Mesendoderm (in vitro differentiated cells): ENCODE measurements at regions not wholly inside any gene's neighbourhood (a gene's known extent, or its start where the extent isn't known, plus 50 kb on each side); places are given as distances from the start of the nearest gene placed in this dataset.

Source experiments
- DNase-seq: peaks from one replicate; pipeline ENCODE4 v3.0.0; 2013
- H2AK5ac ChIP-seq: 2 replicates; pipeline ENCODE4 v1.6.1; 2013; ENCODE audit warnings: low read length, inconsistent platforms
- H2BK120ac ChIP-seq: 2 replicates; pipeline ENCODE4 v1.6.1; 2013; ENCODE audit warnings: low read depth, mild to moderate bottlenecking, low read length, moderate library complexity, mixed read lengths
- H2BK15ac ChIP-seq: replicated peaks from 2 replicates; pipeline ENCODE4 v1.6.1; 2013; ENCODE audit warnings: low read depth, mild to moderate bottlenecking, moderate library complexity
- H2BK5ac ChIP-seq: 2 replicates; pipeline ENCODE4 v1.6.1; 2013; ENCODE audit warnings: low read length, inconsistent platforms
- H3K18ac ChIP-seq: 2 replicates; pipeline ENCODE4 v1.6.1; 2013; ENCODE audit warnings: mild to moderate bottlenecking, low read length, mixed read lengths
- H3K23ac ChIP-seq: one replicate; pipeline ENCODE4 v1.6.1; 2013; ENCODE audit warnings: low read length
- H3K27ac ChIP-seq: 2 replicates; pipeline ENCODE4 v1.5.1; 2013; ENCODE audit warnings: low read depth, mild to moderate bottlenecking, inconsistent platforms, low read length, moderate library complexity
- H3K27me3 ChIP-seq: 2 replicates; pipeline ENCODE4 v1.6.1; 2013; ENCODE audit warnings: low read length, control low read depth, mild to moderate bottlenecking, inconsistent platforms; ENCODE audit not compliant: insufficient read depth, poor library complexity
- H3K36me3 ChIP-seq: 2 replicates; pipeline ENCODE4 v1.6.1; 2013; ENCODE audit warnings: low read length, inconsistent platforms; ENCODE audit not compliant: control insufficient read depth, insufficient read depth
- H3K4ac ChIP-seq: one replicate; pipeline ENCODE4 v1.6.1; 2013; ENCODE audit warnings: low read depth, mild to moderate bottlenecking, low read length, moderate library complexity
- H3K4me1 ChIP-seq: 2 replicates; pipeline ENCODE4 v1.6.1; 2013; ENCODE audit warnings: low read depth, low read length, inconsistent platforms; ENCODE audit not compliant: control insufficient read depth
- H3K4me2 ChIP-seq: 2 replicates; pipeline ENCODE4 v1.6.1; 2013; ENCODE audit warnings: low read length
- H3K4me3 ChIP-seq: 2 replicates; pipeline ENCODE4 v1.5.1; 2013; ENCODE audit warnings: mild to moderate bottlenecking, low read length
- H3K56ac ChIP-seq: one replicate; pipeline ENCODE4 v1.6.1; 2013; ENCODE audit warnings: low read length
- H3K79me1 ChIP-seq: 2 replicates; pipeline ENCODE4 v1.6.1; 2013; ENCODE audit warnings: low read length, inconsistent platforms
- H3K79me2 ChIP-seq: 2 replicates; pipeline ENCODE4 v1.6.1; 2013; ENCODE audit warnings: mild to moderate bottlenecking, low read length; ENCODE audit not compliant: control insufficient read depth, insufficient read depth
- H3K9ac ChIP-seq: 2 replicates; pipeline ENCODE4 v1.6.1; 2013; ENCODE audit warnings: low read length, inconsistent platforms
- H4K5ac ChIP-seq: one replicate; pipeline ENCODE4 v1.6.1; 2013; ENCODE audit warnings: low read length
- H4K8ac ChIP-seq: one replicate; pipeline ENCODE4 v1.6.1; 2013; ENCODE audit warnings: low read depth, mild to moderate bottlenecking, control low read depth, low read length, moderate library complexity
- WGBS: extraction: QIAGEN DNeasy Blood & Tissue Kit; methylation state at CpG from one replicate; pipeline ENCODE4 v1.1.7; 2013; ENCODE audit warnings: low lambda C conversion rate, missing lambda C conversion rate; ENCODE audit not compliant: insufficient coverage; ENCODE audit errors: extremely low coverage; 5-methylcytosine and 5-hydroxymethylcytosine counted together

DNA sequence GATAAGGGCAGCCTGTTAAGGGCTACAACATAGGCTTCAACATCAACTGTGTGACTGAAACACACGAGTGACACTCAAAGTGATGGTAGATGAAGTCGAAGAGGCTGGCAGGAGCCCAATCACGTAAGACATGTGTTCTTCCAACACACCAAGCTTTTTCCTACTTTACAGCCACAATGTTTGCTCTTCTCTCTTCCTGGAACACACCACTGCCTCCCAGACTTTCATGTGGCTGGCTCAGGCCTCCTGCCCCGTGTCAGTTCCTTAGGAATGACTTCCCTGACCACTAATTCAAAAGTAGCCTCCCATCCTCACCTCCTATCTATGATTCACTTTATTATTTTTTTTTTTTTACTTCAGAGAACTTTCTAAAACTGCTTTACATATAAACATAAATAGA is 209.2 kb downstream of the GPAM start:
- Histone ChIP-seq H3K36me3 (no peaks in the 10 kb centered on the region), H4K8ac (no peak overlapping the region), H3K18ac (no peak overlapping the region), H3K4ac (no peak overlapping the region), H2BK15ac (no peak overlapping the region), H3K27me3 (no peaks in the 10 kb centered on the region), H3K79me1 (no peaks in the 10 kb centered on the region), H2BK5ac (no peak overlapping the region), H3K4me3 (no peak overlapping the region), H2BK120ac (no peak overlapping the region), H3K27ac (no peak overlapping the region), H3K56ac (no peak overlapping the region), H3K79me2 (no peaks in the 10 kb centered on the region), H3K4me2 (no peak overlapping the region), H3K23ac (no peak overlapping the region), H3K9ac (no peak overlapping the region), H4K5ac (no peak overlapping the region), H2AK5ac (no peak overlapping the region), H3K4me1 (no peaks in the 10 kb centered on the region)
- no CpG with 5 or more reads among the region's 4 CpGs for WGBS
- DNase-seq, result no peak

- Histone ChIP-seq H2BK120ac (no peak overlapping the region), H4K5ac (no peak overlapping the region), H3K18ac (no peak overlapping the region), H3K27ac (no peak overlapping the region), H3K79me1 (no peaks in the 10 kb centered on the region), H3K23ac (no peak overlapping the region), H2AK5ac (no peak overlapping the region), H2BK15ac (no peak overlapping the region), H3K27me3 (no peaks in the 10 kb centered on the region), H3K4me3 (no peak overlapping the region), H3K4ac (no peak overlapping the region), H2BK5ac (no peak overlapping the region), H3K9ac (no peak overlapping the region), H4K8ac (no peak overlapping the region), H3K4me2 (no peak overlapping the region), H3K36me3 (no peaks in the 10 kb centered on the region), H3K79me2 (no peaks in the 10 kb centered on the region), H3K56ac (no peak overlapping the region), H3K4me1 (no peaks in the 10 kb centered on the region)
- DNase-seq, result no peak
- 100% methylated on average over 1 of the region's 2 CpGs for WGBS
Observed at GRCh38 chr10:111976557-111976956, 207.0 kb downstream of the GPAM start.

GRCh38 chr10:111984057-111984456 is 199.5 kb downstream of the GPAM start:
- no peak overlapping the region for H4K8ac ChIP-seq
- H2BK15ac ChIP-seq, result no peak overlapping the region
- H3K23ac ChIP-seq, result no peak overlapping the region
- no peaks in the 10 kb centered on the region for H3K36me3 ChIP-seq
- no peak overlapping the region for H3K4me3 ChIP-seq
- no peak overlapping the region for H3K9ac ChIP-seq
- H4K5ac ChIP-seq, result no peak overlapping the region
- H2BK5ac ChIP-seq, result peak overlapping the region; percentile 76
- no peaks in the 10 kb centered on the region for H3K79me1 ChIP-seq
- peak; percentile 93 for DNase-seq
- peak overlapping the region; percentile 25 for H3K4ac ChIP-seq
- H3K56ac ChIP-seq, result no peak overlapping the region
- no peaks in the 10 kb centered on the region for H3K79me2 ChIP-seq
- H3K4me2 ChIP-seq, result no peak overlapping the region
- H3K18ac ChIP-seq, result no peak overlapping the region
- H3K27me3 ChIP-seq, result no peaks in the 10 kb centered on the region
- H3K4me1 ChIP-seq, result peaks cover 2% of the 10 kb centered on the region
- WGBS, result no CpG with 5 or more reads among the region's 6 CpGs
- H3K27ac ChIP-seq, result no peak overlapping the region
- H2BK120ac ChIP-seq, result no peak overlapping the region
- H2AK5ac ChIP-seq, result no peak overlapping the region

DNA sequence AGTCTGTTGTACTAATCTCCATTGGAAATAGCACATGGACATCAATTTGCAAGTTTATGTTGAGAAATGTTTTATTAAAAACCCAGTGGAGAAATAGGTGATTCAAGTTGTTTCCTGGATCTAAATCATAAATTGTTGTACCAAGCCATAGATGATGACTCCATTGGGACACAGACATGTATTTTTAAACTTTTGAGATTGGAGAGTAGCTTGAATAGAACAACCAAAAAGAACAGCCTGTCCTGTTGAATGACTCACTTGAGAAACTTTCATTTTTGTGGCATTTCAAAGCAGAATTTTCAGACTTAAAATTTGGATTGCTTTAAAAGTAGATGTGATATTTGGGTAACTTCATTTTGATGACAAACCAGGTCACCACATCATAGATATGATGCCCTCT is 197.5 kb downstream of the GPAM start:
- H3K23ac ChIP-seq, result no peak overlapping the region
- no peak overlapping the region for H2BK5ac ChIP-seq
- no peaks in the 10 kb centered on the region for H3K36me3 ChIP-seq
- H2BK15ac ChIP-seq, result no peak overlapping the region
- H4K8ac ChIP-seq, result no peak overlapping the region
- no peak overlapping the region for H3K9ac ChIP-seq
- no peak for DNase-seq
- H3K27ac ChIP-seq, result no peak overlapping the region
- H2BK120ac ChIP-seq, result no peak overlapping the region
- no peak overlapping the region for H3K56ac ChIP-seq
- H3K27me3 ChIP-seq, result no peaks in the 10 kb centered on the region
- H3K4me3 ChIP-seq, result no peak overlapping the region
- no peaks in the 10 kb centered on the region for H3K79me1 ChIP-seq
- H4K5ac ChIP-seq, result no peak overlapping the region
- no peaks in the 10 kb centered on the region for H3K79me2 ChIP-seq
- peaks cover 2% of the 10 kb centered on the region for H3K4me1 ChIP-seq
- H2AK5ac ChIP-seq, result no peak overlapping the region
- no peak overlapping the region for H3K18ac ChIP-seq
- no peak overlapping the region for H3K4me2 ChIP-seq
- no peak overlapping the region for H3K4ac ChIP-seq

GRCh38 chr10:111988646-111989045 is 194.9 kb downstream of the GPAM start:
- Histone ChIP-seq H3K36me3 (no peaks in the 10 kb centered on the region), H2BK5ac (no peak overlapping the region), H3K27ac (no peak overlapping the region), H3K4me2 (no peak overlapping the region), H3K18ac (no peak overlapping the region), H3K4ac (no peak overlapping the region), H3K4me1 (peaks cover 4% of the 10 kb centered on the region), H2BK120ac (no peak overlapping the region), H3K56ac (no peak overlapping the region), H2AK5ac (no peak overlapping the region), H3K23ac (no peak overlapping the region), H3K9ac (no peak overlapping the region), H4K8ac (no peak overlapping the region), H3K79me2 (no peaks in the 10 kb centered on the region), H3K79me1 (no peaks in the 10 kb centered on the region), H3K4me3 (no peak overlapping the region), H3K27me3 (no peaks in the 10 kb centered on the region), H4K5ac (no peak overlapping the region), H2BK15ac (no peak overlapping the region)
- WGBS, result no CpG with 5 or more reads among the region's 14 CpGs
- peak; percentile 24 for DNase-seq

- Histone ChIP-seq H4K5ac (no peak overlapping the region), H3K79me2 (no peaks in the 10 kb centered on the region), H4K8ac (no peak overlapping the region), H3K36me3 (no peaks in the 10 kb centered on the region), H3K4me1 (peaks cover 6% of the 10 kb centered on the region), H2BK15ac (no peak overlapping the region), H3K27ac (no peak overlapping the region), H3K79me1 (no peaks in the 10 kb centered on the region), H2AK5ac (no peak overlapping the region), H2BK5ac (no peak overlapping the region), H3K18ac (no peak overlapping the region), H2BK120ac (no peak overlapping the region), H3K27me3 (no peaks in the 10 kb centered on the region), H3K4me2 (no peak overlapping the region), H3K4me3 (no peak overlapping the region), H3K56ac (peak overlapping the region; percentile 27), H3K9ac (no peak overlapping the region), H3K23ac (no peak overlapping the region), H3K4ac (no peak overlapping the region)
- no peak for DNase-seq
- WGBS, result no CpG with 5 or more reads among the region's 21 CpGs
Observed at GRCh38 chr10:111989136-111989911, 194.2 kb downstream of the GPAM start.
